HG03342 (cell line): ENCODE measurements at regions not wholly inside any gene's neighbourhood (a gene's known extent, or its start where the extent isn't known, plus 50 kb on each side); places are given as distances from the start of the nearest gene placed in this dataset.
"Not testable (repeated sequence)": the region's sequence is repeated elsewhere in the genome, so short reads cannot be mapped to it uniquely, and the experiment has no call there.

Experiments
- ATAC-seq: cut with Tn5 transposase; IDR thresholded peaks from one replicate; pipeline ENCODE4 v1.9.1; 2021; ENCODE audit warnings: mild to moderate bottlenecking, moderate library complexity; ENCODE audit not compliant: unreplicated experiment

GRCh38 chr11:106152013-106152412 lies 74.6 kb downstream of the AASDHPPT start:
- no peak for ATAC-seq

- ATAC-seq: no peak
Measured at GRCh38 chr11:106152824-106153223, 75.4 kb downstream of the AASDHPPT start.

GRCh38 chr11:106156290-106156937 lies 79.0 kb downstream of the AASDHPPT start:
- ATAC-seq: peak; percentile 77

GRCh38 chr11:106158406-106158805 lies 80.9 kb downstream of the AASDHPPT start:
- ATAC-seq: no peak

- no peak for ATAC-seq
Measured at GRCh38 chr11:106159836-106160235, 82.4 kb downstream of the AASDHPPT start.

- no peak for ATAC-seq
Measured at GRCh38 chr11:106160494-106160893, 83.0 kb downstream of the AASDHPPT start.

GRCh38 chr11:106161775-106162634 lies 84.5 kb downstream of the AASDHPPT start:
- ATAC-seq: no peak

- no peak for ATAC-seq
Measured at GRCh38 chr11:106167085-106167484, 89.6 kb downstream of the AASDHPPT start.

- no peak for ATAC-seq
Measured at GRCh38 chr11:106172386-106172991, 95.0 kb downstream of the AASDHPPT start.

- no peak for ATAC-seq
Measured at GRCh38 chr11:106173291-106173690, 95.8 kb downstream of the AASDHPPT start.

- ATAC-seq: not testable (repeated sequence)
Measured at GRCh38 chr11:106174003-106174402, 96.5 kb downstream of the AASDHPPT start.

GRCh38 chr11:106176817-106177216 lies 99.4 kb downstream of the AASDHPPT start:
- no peak for ATAC-seq

- no peak for ATAC-seq
Measured at GRCh38 chr11:106177311-106177710, 99.8 kb downstream of the AASDHPPT start.

- no peak for ATAC-seq
Measured at GRCh38 chr11:106178361-106178760, 100.9 kb downstream of the AASDHPPT start.

GRCh38 chr11:106179048-106179447 lies 101.6 kb downstream of the AASDHPPT start:
- ATAC-seq: no peak

- no peak for ATAC-seq
Measured at GRCh38 chr11:106186630-106187029, 109.2 kb downstream of the AASDHPPT start.

- ATAC-seq: no peak
Measured at GRCh38 chr11:106187860-106188456, 110.5 kb downstream of the AASDHPPT start.

- no peak for ATAC-seq
Measured at GRCh38 chr11:106193956-106194355, 116.5 kb downstream of the AASDHPPT start.

- ATAC-seq: no peak
Measured at GRCh38 chr11:106197438-106197837, 120.0 kb downstream of the AASDHPPT start.

GRCh38 chr11:106202935-106203620 lies 125.6 kb downstream of the AASDHPPT start:
- ATAC-seq: no peak

- ATAC-seq: no peak
Measured at GRCh38 chr11:106208760-106209159, 131.3 kb downstream of the AASDHPPT start.
